Right lobe of liver (tissue), 6 donors: ENCODE measurements at regions not wholly inside any gene's neighbourhood (a gene's known extent, or its start where the extent isn't known, plus 50 kb on each side); places are given as distances from the start of the nearest gene placed in this dataset.
A peak's percentile ranks its signal among the peaks of the same experiment; 100 is the strongest.

Source experiments
- ATAC-seq, 4 donors: fragments of 200-7000 bp; cut with Tn5 transposase; one replicate each; pipeline ENCODE4 v1.9.1; 2020; ENCODE audit warnings: mild to moderate bottlenecking in 4 of 4, moderate library complexity in 4 of 4
- DNase-seq, 3 donors: peaks; one replicate each; pipeline ENCODE4 v3.0.0-alpha.2; 2020
- H3K27ac ChIP-seq, 3 donors: fragments of 200-600 bp; one replicate each; pipeline ENCODE4 v1.8.0; 2022
- H3K27me3 ChIP-seq, 2 donors: fragments of 200-600 bp; one replicate each; pipeline ENCODE4 v1.8.0; 2022
- H3K36me3 ChIP-seq, 4 donors: fragments of 200-600 bp; sonication (generic) in 1 of 4; one replicate each; pipeline versions ENCODE4 v1.5.1 to v1.8.0; 2017 to 2022; ENCODE audit warnings: control low read depth in 1 of 4
- H3K4me1 ChIP-seq, 4 donors: fragments of 200-600 bp; sonication (generic) in 1 of 4; one replicate each; pipeline versions ENCODE4 v1.5.1 to v1.8.0; 2017 to 2022; ENCODE audit warnings: control low read depth in 1 of 4
- H3K4me3 ChIP-seq, 3 donors: fragments of 200-600 bp; one replicate each; pipeline ENCODE4 v1.8.0; 2022
- H3K9me3 ChIP-seq, 4 donors: fragments of 200-600 bp; sonication (generic) in 1 of 4; one replicate each; pipeline versions ENCODE4 v1.5.1 to v1.8.0; 2017 to 2022; ENCODE audit warnings: control low read depth in 1 of 4
- CTCF ChIP-seq, 4 donors: fragments of 200-600 bp in 3 of 4; fragments of 450-650 bp in 1 of 4; IDR thresholded peaks; one replicate each; pipeline versions ENCODE4 v1.5.1 to v1.8.0; 2016 to 2022; ENCODE audit warnings: antibody characterized with exemption in 4 of 4, mild to moderate bottlenecking in 2 of 4
- POLR2A ChIP-seq: fragments of 450-650 bp; IDR thresholded peaks from one replicate; pipeline ENCODE4 v1.6.1; 2017; ENCODE audit warnings: antibody characterized with exemption, mild to moderate bottlenecking
- WGBS: methylation state at CpG from one replicate; pipeline ENCODE4 v1.1.6; 2018; ENCODE audit warnings: low coverage, low lambda C conversion rate; ENCODE audit not compliant: insufficient coverage; ENCODE audit errors: missing lambda C conversion rate; 5-methylcytosine and 5-hydroxymethylcytosine counted together
- intact Hi-C, 2 donors: fragments of 100-400 bp; cut with DNase I; formaldehyde crosslinking; loops; one replicate each; pipeline versions ENCODE4 v1.11.2 to v1.14.1; 2022
- donor health status: DM: no; HTN: yes; CAD: no.
- donor health status: DM: no; HTN: no; CAD: no.
- donor health status: DM: no; HTN: no; CAD: no.
- donor health status: DM: no; HTN: yes; CAD: no.
- donor health status: DM: no; HTN: yes; CAD: no.

- WGBS = 35% methylated on average over 2 of the region's 3 CpGs
Observed at GRCh38 chr11:19555266-19555665, 157.4 kb upstream of the NAV2 start.

GRCh38 chr11:19553683-19554333 is 158.8 kb upstream of the NAV2 start:
- ATAC-seq = peak; percentile 63 to 70 (median 68)
- Histone ChIP-seq H3K4me1 (peaks cover 0 to 41% (median 18%) of the 10 kb centered on the region in 4 donors), H3K36me3 (no peaks in the 10 kb centered on the region), H3K27me3 (no peaks in the 10 kb centered on the region), H3K9me3 (no peaks in the 10 kb centered on the region), H3K27ac (no peak overlapping the region), H3K4me3 (no peak overlapping the region)
- peak; percentile 79 to 84 (median 81) for DNase-seq
- 32% methylated on average over 8 of the region's 8 CpGs for WGBS
- intact Hi-C loops = loop anchor here (5.0 to 10.0 kb wide), 3 partner anchors 237 to 479 kb away; no protein-coding TSS in a partner anchor
- TF ChIP-seq CTCF (IDR thresholded peaks at IDR 0.05) = peak; percentile 82 to 92 (median 88)
- no peak for TF ChIP-seq POLR2A

More at GRCh38 chr11:19555266-19555665, 157.4 kb upstream of the NAV2 start:
- intact Hi-C loops = loop anchor here in 1 of 2 donors (10.0 kb wide), 1 partner anchor 480 kb away; no protein-coding TSS in a partner anchor
- no peak overlapping the region for H3K4me3 ChIP-seq
- ATAC-seq (peak; percentile 72 to 83 (median 79)), DNase-seq (peak; percentile 52 to 81 (median 74))
- H3K27me3 ChIP-seq = no peaks in the 10 kb centered on the region
- peaks cover 0 to 41% (median 18%) of the 10 kb centered on the region in 4 donors for H3K4me1 ChIP-seq
- TF ChIP-seq POLR2A = no peak
- TF ChIP-seq CTCF (IDR thresholded peaks at IDR 0.05) = no peak
- H3K27ac ChIP-seq = peak overlapping the region in 2 of 3 donors; percentile 21 to 49
- no peaks in the 10 kb centered on the region for H3K9me3 ChIP-seq
- H3K36me3 ChIP-seq = no peaks in the 10 kb centered on the region

GRCh38 chr11:19552656-19553260 is 159.9 kb upstream of the NAV2 start:
- 92% methylated on average over 4 of the region's 8 CpGs for WGBS

GRCh38 chr11:19552161-19552560 is 160.5 kb upstream of the NAV2 start:
- WGBS = 74% methylated on average over 6 of the region's 8 CpGs
- no peak for DNase-seq
- TF ChIP-seq POLR2A (no peak), CTCF (IDR thresholded peaks at IDR 0.05) (no peak)

More at GRCh38 chr11:19552656-19553260, 159.9 kb upstream of the NAV2 start:
- no peaks in the 10 kb centered on the region for H3K36me3 ChIP-seq
- H3K4me3 ChIP-seq = no peak overlapping the region
- H3K9me3 ChIP-seq = no peaks in the 10 kb centered on the region
- intact Hi-C loops = loop anchor here (5.0 to 10.0 kb wide), 3 partner anchors 235 to 478 kb away; no protein-coding TSS in a partner anchor
- no peak for ATAC-seq
- peaks cover 0 to 36% (median 15%) of the 10 kb centered on the region in 4 donors for H3K4me1 ChIP-seq
- TF ChIP-seq CTCF (IDR thresholded peaks at IDR 0.05) (no peak), POLR2A (no peak)
- H3K27ac ChIP-seq = no peak overlapping the region
- no peak for DNase-seq
- H3K27me3 ChIP-seq = no peaks in the 10 kb centered on the region

More at GRCh38 chr11:19552161-19552560, 160.5 kb upstream of the NAV2 start:
- intact Hi-C loops = loop anchor here (5.0 to 10.0 kb wide), 3 partner anchors 235 to 477 kb away; no protein-coding TSS in a partner anchor
- Histone ChIP-seq H3K27ac (no peak overlapping the region), H3K4me1 (peaks cover 0 to 31% (median 12%) of the 10 kb centered on the region in 4 donors), H3K4me3 (no peak overlapping the region), H3K27me3 (no peaks in the 10 kb centered on the region), H3K9me3 (no peaks in the 10 kb centered on the region), H3K36me3 (no peaks in the 10 kb centered on the region)
- ATAC-seq = no peak
